Thoracic aorta (tissue), 2 donors: ENCODE measurements at regions not wholly inside any gene's neighbourhood (a gene's known extent, or its start where the extent isn't known, plus 50 kb on each side); places are given as distances from the start of the nearest gene placed in this dataset.

Experiments
- ATAC-seq: fragments of 150-250 bp; one replicate; pipeline ENCODE4 v1.8.0; 2017; ENCODE audit warnings: low read depth; ENCODE audit not compliant: insufficient number of reproducible peaks, low FRiP score
- DNase-seq: peaks from one replicate; pipeline ENCODE4 v3.0.0-alpha.2; 2020; ENCODE audit warnings: low spot score
- H3K27ac ChIP-seq, 2 donors: fragments of 200-600 bp; sonication (generic); 1 replicate in 1 of 2; 2 replicates in 1 of 2; pipeline ENCODE4 v1.5.1; 2016; ENCODE audit warnings: mild to moderate bottlenecking in 2 of 2, moderate library complexity in 2 of 2
- H3K27me3 ChIP-seq: fragments of 200-600 bp; sonication (generic); replicated peaks from 2 replicates; pipeline ENCODE4 v1.6.0; 2016; ENCODE audit warnings: mild to moderate bottlenecking; ENCODE audit not compliant: insufficient read depth
- H3K36me3 ChIP-seq: fragments of 200-600 bp; sonication (generic); one replicate; pipeline ENCODE4 v1.5.1; 2016
- H3K4me1 ChIP-seq, 2 donors: fragments of 200-600 bp; sonication (generic); 1 replicate in 1 of 2; 2 replicates in 1 of 2; pipeline versions ENCODE4 v1.5.1 to v1.6.0; 2016; ENCODE audit warnings: low read depth in 2 of 2, mild to moderate bottlenecking in 1 of 2; ENCODE audit not compliant: control insufficient read depth in 1 of 2
- H3K4me3 ChIP-seq: fragments of 200-600 bp; sonication (generic); 2 replicates; pipeline ENCODE4 v1.5.1; 2016; ENCODE audit warnings: mild to moderate bottlenecking
- H3K9me3 ChIP-seq: fragments of 200-600 bp; sonication (generic); 2 replicates; pipeline ENCODE4 v1.5.1; 2016
- TF ChIP-seq, protein P1 (sequence below): fragments of 200-600 bp; sonication (generic); IDR thresholded peaks from one replicate; pipeline ENCODE4 v1.5.1; 2019; ENCODE audit warnings: antibody characterized with exemption

DNA sequence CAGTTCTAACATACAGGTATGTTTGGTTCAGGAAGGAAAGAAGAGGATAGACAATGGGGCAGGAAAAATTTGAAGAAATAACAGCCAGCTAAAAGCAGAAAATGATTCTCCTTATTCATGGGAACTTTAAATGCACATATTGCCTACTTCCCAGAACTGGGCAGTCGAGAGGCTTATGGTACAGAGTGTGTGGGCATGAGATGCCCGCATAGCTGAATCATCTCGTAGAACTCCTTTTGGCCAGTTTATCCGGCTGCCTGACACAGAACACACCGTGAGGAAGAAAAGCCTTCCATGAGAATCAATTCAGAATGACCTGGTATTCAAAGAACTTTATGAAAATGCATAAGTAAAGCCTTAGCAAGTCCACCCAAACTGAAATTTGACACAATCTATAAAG lies 471.6 kb downstream of the SH2D4B start:
- DNase-seq (no peak), ATAC-seq (no peak)
- Histone ChIP-seq H3K4me3 (no peak overlapping the region), H3K27ac (no peak overlapping the region), H3K9me3 (no peaks in the 10 kb centered on the region), H3K4me1 (no peaks in the 10 kb centered on the region), H3K36me3 (no peaks in the 10 kb centered on the region), H3K27me3 (no peaks in the 10 kb centered on the region)
- TF ChIP-seq, protein P1, sequence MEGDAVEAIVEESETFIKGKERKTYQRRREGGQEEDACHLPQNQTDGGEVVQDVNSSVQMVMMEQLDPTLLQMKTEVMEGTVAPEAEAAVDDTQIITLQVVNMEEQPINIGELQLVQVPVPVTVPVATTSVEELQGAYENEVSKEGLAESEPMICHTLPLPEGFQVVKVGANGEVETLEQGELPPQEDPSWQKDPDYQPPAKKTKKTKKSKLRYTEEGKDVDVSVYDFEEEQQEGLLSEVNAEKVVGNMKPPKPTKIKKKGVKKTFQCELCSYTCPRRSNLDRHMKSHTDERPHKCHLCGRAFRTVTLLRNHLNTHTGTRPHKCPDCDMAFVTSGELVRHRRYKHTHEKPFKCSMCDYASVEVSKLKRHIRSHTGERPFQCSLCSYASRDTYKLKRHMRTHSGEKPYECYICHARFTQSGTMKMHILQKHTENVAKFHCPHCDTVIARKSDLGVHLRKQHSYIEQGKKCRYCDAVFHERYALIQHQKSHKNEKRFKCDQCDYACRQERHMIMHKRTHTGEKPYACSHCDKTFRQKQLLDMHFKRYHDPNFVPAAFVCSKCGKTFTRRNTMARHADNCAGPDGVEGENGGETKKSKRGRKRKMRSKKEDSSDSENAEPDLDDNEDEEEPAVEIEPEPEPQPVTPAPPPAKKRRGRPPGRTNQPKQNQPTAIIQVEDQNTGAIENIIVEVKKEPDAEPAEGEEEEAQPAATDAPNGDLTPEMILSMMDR: no peak

DNA sequence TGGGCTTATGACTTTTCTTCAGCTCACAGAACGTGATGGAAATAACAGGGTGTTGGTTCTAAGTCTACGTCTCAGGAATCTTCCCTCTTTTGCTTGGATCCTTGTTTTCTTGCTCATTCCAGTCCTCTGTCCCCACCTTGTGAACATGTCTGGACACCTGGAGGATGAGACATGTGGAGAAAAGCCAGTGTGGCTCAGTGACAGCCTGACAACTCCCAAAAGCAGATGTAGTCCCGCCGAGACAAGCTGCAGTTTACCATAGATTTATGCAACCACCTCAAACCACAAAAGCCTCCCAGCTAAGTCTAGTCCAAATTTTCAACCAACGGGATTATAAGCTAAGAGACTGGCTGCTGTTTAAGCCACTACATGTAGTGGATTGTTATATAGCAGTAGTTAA lies 476.1 kb downstream of the SH2D4B start:
- no peak for DNase-seq
- H3K27me3 ChIP-seq: no peaks in the 10 kb centered on the region

DNA sequence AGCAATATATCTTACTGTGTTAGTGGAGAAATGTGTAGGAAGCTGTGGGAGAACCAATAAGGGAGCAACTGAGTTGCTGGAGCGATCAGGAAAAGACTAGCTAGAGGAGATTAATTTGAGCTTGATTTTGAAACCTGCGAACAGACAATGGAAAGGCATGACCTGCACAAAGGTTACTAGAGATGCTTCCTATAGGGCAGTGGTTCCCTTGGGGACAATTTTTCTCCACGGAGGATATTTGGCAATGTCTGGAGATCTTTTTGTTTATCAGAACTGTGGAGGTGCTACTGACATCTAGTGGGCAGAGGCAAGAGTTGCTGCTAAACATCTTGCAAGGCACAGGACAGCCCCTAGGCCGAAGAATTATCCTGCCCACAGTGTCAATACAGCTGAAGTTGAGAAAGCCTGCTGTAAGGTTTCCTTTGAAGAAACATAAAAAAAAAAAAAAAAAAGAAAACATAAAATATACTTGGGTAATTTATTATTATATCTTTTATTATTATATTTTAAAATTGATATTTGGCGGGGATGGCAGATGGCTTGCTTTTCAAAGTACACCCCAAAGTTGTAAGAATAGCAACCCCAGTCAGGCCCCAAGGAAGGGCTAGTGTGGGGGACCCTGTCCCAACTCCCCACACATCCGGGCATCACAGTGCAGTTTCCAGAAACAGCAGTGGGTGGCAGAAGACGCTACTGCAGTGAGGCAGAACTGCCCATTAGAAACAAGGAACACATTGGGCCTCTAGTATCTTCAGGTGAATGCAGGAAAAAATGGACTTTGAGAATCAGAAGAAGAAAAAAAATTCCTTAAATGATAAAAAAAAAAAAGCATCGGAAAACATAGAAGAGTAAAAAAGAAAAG lies 481.6 kb downstream of the SH2D4B start:
- Histone ChIP-seq H3K9me3 (no peaks in the 10 kb centered on the region), H3K27me3 (no peaks in the 10 kb centered on the region), H3K4me1 (no peaks in the 10 kb centered on the region), H3K4me3 (no peak overlapping the region), H3K27ac (no peak overlapping the region), H3K36me3 (no peaks in the 10 kb centered on the region)
- TF ChIP-seq, protein P1: peak; percentile 32
- ATAC-seq (no peak), DNase-seq (no peak)

More for the DNA sequence above, 476.1 kb downstream of the SH2D4B start:
- H3K9me3 ChIP-seq: no peaks in the 10 kb centered on the region
- H3K36me3 ChIP-seq: no peaks in the 10 kb centered on the region
- H3K4me3 ChIP-seq: no peak overlapping the region
- no peak overlapping the region for H3K27ac ChIP-seq
- TF ChIP-seq, protein P1: no peak
- no peak for ATAC-seq
- no peaks in the 10 kb centered on the region for H3K4me1 ChIP-seq

DNA sequence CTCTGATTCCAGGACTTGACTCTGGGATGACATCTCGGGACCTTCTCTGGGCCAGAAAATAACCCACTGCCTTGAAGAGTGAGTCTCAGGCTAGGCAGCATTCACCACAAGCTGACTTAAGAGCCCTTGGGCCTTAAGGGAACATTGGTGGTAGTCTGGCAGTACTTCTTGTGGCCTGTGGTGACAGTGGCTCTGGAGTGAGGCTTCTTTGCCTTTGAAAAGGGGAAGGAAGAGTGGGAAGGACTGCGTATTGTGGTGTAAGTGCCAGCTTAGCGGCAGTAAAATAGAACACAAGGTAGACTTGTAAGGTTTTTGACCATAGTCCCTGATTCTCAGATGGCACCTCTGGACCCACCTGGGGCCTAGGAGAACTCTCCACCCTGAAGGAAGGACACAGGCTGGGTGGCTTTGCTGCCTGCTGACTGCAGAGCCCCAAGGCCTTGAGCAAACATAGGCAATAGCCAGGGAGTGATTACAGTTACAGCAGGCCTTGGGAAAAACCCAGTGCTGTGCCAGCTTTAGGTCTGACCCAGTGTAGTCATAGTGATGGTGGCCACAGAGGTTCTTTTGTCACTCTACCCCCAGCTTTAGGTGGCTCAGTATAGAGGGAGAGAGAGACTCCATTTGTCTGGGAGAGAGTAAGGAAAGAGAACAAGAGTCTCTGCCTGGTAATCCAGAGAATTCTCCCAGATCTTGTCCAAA lies 483.9 kb downstream of the SH2D4B start:
- TF ChIP-seq, protein P1: no peak
- Histone ChIP-seq H3K9me3 (no peaks in the 10 kb centered on the region), H3K4me1 (no peaks in the 10 kb centered on the region), H3K27ac (no peak overlapping the region), H3K4me3 (no peak overlapping the region), H3K36me3 (no peaks in the 10 kb centered on the region), H3K27me3 (no peaks in the 10 kb centered on the region)
- no peak for DNase-seq
- ATAC-seq: no peak

DNA sequence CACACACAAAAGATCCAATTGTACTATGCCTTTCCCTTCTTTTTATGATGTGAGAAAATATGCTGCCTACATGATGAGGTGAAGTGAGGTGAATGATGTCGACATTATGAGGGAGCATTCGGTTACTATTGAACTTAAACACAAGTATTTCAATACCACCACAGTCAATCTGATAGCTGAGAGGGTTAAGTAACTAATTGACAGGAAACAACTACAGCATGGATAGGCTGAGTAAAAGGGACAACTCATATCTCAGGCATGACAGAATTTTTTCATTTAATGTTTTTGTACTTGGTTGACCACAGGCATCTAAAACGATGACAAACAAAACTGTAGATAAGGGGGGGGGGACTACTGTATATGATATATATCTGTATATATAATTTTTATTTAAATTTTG lies 488.9 kb downstream of the SH2D4B start:
- TF ChIP-seq, protein P1: no peak

More for the DNA sequence above, 488.9 kb downstream of the SH2D4B start:
- H3K36me3 ChIP-seq: no peaks in the 10 kb centered on the region
- H3K9me3 ChIP-seq: no peaks in the 10 kb centered on the region
- no peaks in the 10 kb centered on the region for H3K4me1 ChIP-seq
- no peak overlapping the region for H3K4me3 ChIP-seq
- no peak for ATAC-seq
- H3K27me3 ChIP-seq: no peaks in the 10 kb centered on the region
- no peak overlapping the region for H3K27ac ChIP-seq
- no peak for DNase-seq
